Stimulated activated CD4-positive, alpha-beta T cell treated with anti-CD3 and anti-CD28 coated beads, Interleukin-4, amount 100 ng/mL, for 48 hours (primary cell): ENCODE measurements at regions not wholly inside any gene's neighbourhood (a gene's known extent, or its start where the extent isn't known, plus 50 kb on each side); places are given as distances from the start of the nearest gene placed in this dataset.

Source experiments
- DNase-seq, 2 donors: peaks; one replicate each; pipeline ENCODE4 v3.0.0-alpha.2; 2020; ENCODE audit warnings: low read depth in 2 of 2

DNA sequence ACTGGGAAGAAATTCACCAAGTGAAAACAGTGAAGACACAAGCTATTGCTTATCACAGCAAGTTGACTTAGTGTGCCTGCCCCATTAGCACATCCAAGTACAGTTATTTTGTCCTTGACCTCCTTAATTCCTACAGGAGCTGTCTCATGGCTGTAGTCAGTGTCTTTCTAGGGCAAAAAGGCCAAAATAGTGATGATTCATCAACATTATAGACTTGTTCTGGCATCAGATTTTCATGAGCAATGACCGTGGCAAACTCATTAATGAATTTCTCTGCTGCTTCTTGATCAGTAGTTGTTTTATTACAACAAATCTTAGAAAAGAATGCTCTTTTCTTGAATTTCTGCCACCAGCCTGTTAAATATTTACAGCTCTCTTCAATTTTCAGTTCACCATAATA lies 1169.3 kb upstream of the DDX18 start:
- no peak for DNase-seq

GRCh38 chr2:116668691-116669090 lies 1145.8 kb upstream of the DDX18 start:
- no peak for DNase-seq

- no peak for DNase-seq
Observed at GRCh38 chr2:116669782-116670181, 1144.7 kb upstream of the DDX18 start.

DNA sequence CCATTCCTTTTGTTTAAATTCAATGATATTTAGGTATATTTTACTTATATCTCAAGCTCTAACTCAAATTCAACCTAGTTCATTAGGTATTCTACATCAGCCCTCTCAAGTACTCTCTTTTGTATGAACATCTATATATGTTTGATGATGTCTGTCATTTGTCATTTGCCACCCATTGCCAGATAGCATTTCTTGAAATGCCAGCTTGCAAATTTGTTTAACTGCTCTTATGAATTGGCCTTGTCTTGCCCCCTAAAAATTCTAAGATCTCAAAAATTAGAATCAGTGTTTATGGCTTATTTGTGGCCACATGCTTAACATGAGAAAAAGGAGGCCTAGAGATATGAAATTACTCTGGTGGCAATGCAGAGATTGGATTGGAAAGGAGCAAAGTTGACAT lies 1140.3 kb upstream of the DDX18 start:
- DNase-seq = no peak

DNA sequence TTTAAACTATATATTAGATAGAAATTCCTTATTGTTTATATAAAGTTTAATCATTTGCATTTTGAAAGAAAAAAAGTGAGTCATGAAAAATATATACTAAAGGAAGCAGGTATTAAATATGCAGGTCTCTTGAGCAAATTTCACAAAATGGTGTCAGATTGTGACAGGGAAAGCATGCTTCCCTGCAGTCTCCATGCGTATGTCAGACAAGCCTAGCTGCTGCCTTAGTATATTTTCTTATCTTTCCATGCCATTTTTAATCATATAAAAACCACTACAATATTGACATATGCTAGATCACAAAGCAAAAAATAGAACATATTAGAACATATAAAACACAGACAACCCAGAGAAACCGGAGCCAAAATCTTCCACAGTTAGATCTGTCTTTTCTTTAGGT lies 1137.7 kb upstream of the DDX18 start:
- no peak for DNase-seq

DNA sequence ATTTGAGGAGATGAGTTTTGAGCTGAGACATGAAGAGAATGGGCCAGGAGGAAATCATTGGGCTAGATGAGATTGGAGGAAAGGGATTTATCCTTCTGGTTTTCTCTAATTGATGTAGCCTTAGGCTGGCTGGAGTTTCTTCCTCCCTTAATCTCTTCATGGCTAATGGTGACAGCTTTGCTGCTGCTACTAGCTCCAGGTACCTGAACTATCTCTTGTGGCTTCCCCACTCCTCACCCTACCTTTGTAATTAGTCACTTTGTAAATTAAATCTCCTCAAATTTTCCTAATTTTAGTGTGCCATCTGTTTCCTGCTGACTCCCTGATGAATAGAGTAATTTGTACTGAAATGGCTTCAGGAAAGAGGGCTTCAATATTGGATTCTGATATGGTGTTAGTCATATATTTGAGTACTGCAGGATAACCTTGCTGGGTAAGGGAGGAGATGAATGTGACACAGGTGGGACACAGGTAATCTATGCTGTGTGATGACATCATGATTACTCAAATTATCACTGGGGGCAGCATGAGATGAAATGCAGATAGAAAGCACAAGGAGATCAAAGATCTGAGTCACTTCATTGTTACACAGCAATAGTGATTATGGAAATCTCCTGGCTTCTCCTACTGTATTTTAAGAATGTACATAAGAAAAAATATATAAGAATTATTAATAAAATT lies 1134.1 kb upstream of the DDX18 start:
- no peak for DNase-seq

DNA sequence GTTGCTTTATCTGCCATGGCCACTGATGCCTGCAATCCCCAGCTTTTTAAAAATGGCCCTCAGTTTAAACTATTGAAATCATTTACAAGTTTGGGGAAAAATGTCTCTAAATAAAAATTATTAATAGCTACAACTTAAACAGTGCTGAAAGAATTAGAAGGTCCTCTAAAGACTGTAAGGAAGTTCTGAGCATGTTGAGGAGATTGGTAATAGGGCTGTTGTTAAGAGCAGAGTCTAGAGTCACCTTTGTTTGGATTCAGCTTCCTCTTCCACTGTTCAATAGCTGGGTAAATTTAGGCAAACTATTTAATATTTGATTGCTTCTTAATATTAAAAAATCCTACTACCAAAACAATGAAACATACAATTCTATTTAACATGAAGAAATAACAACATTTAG lies 1127.1 kb upstream of the DDX18 start:
- DNase-seq = no peak

DNA sequence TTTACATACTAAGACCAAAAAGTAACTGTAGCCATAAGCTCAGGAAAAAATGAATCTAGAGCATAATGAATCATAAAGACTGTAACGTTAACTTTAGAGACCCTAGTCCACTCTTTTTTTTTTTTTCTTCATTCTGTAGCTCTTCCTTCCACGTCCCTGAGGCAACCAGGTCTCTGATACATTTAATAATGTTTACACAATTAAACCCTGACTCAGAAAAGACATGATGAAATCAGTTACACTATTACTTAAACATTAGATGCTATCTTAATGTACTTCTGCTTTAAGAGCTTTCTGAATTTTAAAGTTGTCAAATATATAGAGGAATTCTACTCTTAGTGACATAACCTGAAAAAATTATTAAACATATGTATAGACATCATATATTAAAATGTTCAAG lies 1121.5 kb upstream of the DDX18 start:
- DNase-seq = no peak

GRCh38 chr2:116696223-116696622 lies 1118.3 kb upstream of the DDX18 start:
- no peak for DNase-seq

GRCh38 chr2:116696903-116697302 lies 1117.6 kb upstream of the DDX18 start:
- DNase-seq = no peak

GRCh38 chr2:116706396-116706795 lies 1108.1 kb upstream of the DDX18 start:
- DNase-seq = no peak

DNA sequence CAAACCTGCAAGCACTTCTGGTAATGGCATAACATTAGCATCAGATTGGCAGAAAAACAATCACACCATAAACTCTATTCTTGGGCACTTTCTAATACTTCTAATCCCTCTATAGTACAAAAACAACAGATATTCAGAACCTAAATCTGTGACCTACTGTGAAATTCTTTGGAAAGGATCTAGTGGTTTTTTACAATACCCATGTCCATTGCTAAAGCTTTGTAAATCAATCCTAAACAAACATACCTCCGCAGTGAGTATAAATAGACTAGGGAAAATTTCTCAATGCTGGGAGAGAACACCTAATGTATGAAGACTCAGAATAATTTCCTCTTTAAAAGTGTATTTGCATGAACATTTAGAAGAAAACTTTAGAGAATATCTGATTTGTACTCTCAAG lies 1098.5 kb upstream of the DDX18 start:
- no peak for DNase-seq

- DNase-seq = no peak
Observed at GRCh38 chr2:116716444-116716843, 1098.0 kb upstream of the DDX18 start.

GRCh38 chr2:116717832-116718231 lies 1096.7 kb upstream of the DDX18 start:
- DNase-seq = no peak

DNA sequence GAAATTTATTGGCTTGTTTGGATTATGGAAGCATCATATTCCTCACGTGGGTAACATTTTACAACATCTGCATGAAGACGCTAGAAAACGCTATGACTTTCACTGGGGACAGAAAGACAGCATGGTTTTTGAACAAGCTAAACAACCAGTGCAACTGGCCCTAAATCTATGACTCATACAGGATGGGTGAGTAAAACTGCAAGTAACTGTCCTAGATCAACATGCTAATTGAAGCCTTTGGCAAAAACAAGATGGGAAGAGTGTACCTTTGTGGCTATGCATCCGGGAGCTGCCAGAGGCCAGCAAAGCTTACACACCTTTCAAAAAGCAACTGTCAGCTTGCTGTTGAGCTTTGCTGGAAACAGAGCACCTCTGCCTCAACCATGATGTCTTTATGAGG lies 1096.0 kb upstream of the DDX18 start:
- no peak for DNase-seq

- no peak for DNase-seq
Observed at GRCh38 chr2:116719836-116720235, 1094.7 kb upstream of the DDX18 start.

DNA sequence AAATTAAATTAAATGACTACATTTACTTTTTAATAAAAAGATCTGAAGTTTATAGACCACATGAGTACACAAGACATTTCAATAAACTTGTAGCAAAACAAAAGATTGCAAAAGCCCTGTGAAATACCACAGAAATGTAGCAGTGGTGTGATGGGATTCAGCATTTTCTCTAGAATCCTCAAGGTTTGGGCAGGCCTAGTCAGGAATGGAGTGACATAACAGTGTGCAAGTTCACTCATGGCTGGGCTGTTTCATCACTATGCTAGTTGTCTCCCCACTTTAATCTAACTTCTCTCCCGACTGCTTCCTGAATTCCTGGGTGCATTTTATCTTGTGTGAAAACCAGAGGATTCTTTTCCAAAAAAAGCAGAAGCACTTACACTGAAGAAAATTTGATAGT lies 1089.9 kb upstream of the DDX18 start:
- no peak for DNase-seq

GRCh38 chr2:116732322-116732721 lies 1082.2 kb upstream of the DDX18 start:
- no peak for DNase-seq

DNA sequence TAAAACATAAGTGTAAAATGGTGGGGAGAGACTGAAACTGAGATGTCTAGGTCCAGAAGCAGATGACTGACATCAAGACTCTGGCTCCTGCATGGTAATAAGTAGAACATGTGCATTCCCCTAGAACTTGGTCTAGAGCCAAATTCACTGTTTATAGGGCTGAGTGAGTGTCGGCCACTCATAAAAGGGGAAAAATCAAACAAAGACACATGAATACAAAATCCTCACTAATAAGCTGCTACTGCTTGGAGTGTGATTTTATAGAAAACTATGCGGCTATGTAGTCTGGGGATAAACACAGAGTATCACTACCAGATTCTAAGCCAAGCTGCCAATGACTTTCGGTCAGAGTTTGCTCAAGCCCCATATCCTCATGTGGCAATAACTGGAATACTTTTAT lies 1080.8 kb upstream of the DDX18 start:
- DNase-seq = no peak

GRCh38 chr2:116737951-116738350 lies 1076.5 kb upstream of the DDX18 start:
- DNase-seq = no peak

DNA sequence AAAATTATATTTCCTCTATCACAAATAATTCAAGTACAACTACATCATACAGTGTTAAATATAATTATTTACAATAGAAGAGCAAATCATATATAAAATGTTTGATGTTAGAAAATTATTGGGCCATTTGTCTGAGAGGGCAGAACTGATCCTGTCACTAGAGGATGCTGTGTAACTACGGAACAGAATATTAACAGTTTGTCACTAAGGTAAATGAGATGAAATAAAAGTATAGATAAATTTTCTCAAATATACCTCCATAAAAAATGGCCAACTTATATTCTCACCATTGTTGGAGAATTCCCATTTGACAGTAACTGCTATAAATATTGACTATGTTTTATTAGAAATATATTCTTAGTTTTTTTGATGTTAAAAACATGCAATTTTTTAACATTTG lies 1067.4 kb upstream of the DDX18 start:
- DNase-seq = no peak

GRCh38 chr2:116749994-116750393 lies 1064.5 kb upstream of the DDX18 start:
- DNase-seq = no peak

DNA sequence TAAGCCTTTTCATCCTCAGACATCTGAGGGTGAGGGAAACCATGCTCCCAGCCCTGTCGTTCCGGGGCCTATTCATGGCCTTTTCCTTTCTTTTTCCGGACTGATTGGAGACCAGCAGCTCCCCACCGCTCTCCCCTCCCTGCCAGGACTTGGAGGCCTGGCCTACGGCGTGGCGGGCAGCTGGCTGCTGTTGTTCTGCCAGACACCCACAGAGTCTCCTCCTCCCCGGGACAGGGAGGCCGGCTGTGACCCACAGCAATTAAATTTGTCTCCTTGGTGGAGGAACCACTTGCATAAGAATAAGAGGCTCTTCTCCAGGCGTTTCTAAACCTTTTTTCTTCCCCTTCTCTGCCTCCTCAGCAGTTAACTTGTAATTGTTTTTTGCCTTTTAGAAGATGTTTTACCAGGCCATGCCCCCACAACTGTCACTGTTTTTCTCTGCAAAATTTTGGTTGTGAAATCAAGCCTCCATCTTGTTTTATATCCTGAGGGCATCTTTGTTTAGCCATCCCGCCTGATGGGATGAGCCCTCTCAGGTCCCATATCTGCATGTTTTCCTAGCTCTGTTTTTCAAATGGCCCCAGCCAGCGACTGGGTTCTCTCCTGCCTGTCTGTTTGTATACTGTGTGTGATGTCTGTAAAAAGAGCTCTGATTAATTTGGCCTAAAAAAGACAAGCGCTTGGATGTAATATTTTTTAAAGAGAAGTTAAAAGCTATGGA lies 1060.0 kb upstream of the DDX18 start:
- DNase-seq = no peak

DNA sequence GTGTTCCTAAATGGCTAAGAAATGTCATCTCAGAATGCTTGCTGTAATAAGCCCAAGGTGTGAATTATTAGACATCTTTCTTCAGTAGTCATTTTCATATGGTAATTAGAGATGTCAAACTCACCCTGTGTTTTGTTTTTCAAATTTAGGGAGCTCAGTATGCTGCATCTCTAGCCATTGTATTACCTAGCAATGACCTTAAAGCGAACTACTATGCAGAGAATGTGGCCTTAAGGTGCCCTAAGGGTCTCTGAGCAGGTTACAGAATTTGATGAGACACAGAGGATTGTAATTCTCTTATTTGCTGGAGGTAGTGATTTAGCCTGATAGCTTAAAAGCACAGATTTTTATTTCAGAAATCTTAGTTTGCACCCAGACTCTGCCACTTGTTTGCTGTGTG lies 1052.6 kb upstream of the DDX18 start:
- DNase-seq = no peak
